Activated CD4-positive, alpha-beta T cell treated with anti-CD3 and anti-CD28 coated beads, Interleukin-2, Interleukin-4, amounts not matched to agents 100 ng/mL and 50 ng/mL, durations not matched to agents 16 hours and 8 hours (primary cell): ENCODE measurements at regions not wholly inside any gene's neighbourhood (a gene's known extent, or its start where the extent isn't known, plus 50 kb on each side); places are given as distances from the start of the nearest gene placed in this dataset.

Source experiments
- DNase-seq: peaks from one replicate; pipeline ENCODE4 v3.0.0-alpha.2; 2020; ENCODE audit warnings: low spot score

DNA sequence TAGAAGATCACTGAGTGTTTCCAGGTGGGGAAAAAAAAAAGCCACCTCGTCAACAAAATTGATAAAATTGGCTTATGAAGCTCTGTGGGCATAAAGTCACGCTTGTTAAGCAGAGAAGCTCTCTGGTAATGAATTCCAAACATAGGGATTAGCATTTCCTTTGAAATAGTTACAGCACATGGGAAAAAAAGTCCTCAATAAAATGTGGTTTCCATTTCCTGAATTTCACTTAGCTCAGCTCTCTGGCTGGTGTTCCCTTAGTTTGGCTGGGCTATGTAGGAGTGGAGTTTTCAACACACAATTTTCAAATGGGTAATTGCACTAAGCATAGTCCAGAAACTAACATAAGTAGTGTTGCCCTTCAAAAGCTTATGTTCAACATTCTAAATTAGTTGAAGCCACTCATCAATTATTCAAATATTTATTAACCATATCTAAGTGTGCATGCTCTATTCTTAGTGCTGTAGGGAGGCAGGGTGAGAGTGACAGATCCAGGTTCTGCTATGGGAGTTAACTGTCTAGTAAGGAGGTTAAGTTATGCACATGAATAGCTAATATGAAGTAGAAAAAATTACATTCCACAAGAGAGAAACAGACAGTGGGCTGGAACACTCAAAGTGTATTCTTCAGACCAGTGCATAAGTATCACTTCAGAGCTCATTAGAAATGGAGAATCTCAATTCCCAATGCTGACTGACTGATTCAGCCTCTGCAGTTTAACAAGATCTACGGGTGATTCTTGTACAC is 445.7 kb downstream of the SMARCA1 start:
- DNase-seq, result no peak

DNA sequence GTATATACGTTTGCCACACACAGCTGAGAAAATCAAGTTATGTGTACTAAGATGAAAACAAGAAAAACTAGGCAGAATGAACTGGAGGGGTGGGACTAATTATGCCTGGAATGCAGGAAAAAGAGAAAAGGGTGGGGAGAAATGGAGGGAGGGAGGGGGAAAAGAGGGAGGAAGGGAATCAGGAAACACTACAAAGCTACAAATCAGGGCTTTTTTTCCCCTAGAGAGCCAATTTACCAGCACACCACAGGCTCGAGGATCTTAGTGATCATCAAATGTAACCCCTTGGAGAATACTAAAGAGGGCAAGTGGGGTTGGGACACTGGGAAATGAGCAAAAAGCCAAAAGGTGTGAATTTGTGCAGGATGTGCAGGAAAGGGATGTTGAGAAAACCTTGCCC is 451.9 kb downstream of the SMARCA1 start:
- DNase-seq, result no peak

DNA sequence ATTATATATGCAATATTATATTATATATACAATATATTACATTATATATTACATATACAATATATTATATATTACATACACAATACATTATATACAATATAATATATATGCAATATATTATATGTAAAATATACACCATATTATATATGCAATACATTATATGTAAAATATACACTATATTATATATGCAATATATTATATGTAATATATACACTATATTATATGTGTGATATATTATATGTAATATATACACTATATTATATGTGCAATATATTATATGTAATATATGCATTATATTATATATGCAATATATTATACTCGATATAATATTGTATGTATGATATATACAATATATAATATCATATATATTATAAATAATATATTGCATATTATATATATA is 457.4 kb downstream of the SMARCA1 start:
- DNase-seq, result no peak

DNA sequence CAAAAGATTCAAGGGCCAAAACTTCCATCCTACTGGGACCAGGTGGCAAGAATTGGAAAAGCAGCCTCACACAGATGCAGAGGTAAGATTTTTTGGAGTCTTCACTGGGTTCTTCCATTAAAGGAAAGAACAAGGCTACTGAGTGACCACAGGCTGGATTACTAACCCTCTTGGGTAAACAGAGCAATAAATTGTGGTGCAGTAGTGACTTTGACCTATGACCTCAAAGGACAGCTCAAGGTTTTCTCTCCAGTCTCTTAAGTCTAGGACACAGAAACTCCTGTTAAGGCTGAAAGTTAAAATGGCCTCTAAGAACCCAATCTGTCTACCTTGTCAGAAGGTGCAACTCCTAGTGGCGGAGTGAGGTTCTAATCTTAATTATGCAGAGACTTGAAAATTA is 464.9 kb downstream of the SMARCA1 start:
- DNase-seq, result no peak

DNA sequence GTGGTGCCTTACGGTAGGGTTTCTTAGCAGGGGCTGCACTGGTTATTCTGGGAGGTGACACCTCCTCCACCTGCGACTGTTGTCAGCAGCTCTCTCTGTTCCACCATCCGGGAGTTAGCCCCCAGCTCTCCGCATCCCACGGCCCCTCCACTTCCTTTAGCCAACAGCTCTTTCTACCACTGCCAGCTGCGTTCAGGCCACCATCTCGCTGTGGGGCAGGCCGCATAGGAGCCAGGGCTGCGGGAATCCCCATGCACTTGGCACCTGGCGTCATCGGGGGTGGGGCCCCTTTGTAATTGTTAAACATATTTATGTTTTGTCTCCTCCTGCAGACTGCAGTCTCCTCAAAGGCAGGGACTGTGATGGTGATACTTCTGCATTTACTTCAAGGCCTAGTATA is 480.2 kb downstream of the SMARCA1 start:
- DNase-seq, result no peak

DNA sequence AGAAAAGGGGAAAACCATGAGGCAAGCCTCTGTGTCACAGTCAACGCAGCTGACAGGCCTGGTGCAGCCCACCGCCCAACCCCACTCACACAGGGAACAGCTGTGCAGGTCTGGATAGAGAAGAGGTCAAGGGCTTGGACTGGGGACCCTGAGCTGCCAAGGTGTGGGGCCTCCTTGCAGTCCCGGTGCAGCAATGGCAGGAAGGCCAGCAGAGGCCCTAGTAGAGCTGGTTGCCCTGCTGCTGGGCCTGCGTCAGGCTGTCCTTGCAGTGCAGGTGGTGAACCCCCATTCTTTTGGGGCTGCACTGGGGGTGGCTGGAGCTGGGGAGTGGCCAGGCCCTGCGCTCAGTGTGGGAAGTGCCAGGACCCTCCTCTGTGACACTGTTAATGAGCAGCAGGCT is 482.0 kb downstream of the SMARCA1 start:
- DNase-seq, result no peak

DNA sequence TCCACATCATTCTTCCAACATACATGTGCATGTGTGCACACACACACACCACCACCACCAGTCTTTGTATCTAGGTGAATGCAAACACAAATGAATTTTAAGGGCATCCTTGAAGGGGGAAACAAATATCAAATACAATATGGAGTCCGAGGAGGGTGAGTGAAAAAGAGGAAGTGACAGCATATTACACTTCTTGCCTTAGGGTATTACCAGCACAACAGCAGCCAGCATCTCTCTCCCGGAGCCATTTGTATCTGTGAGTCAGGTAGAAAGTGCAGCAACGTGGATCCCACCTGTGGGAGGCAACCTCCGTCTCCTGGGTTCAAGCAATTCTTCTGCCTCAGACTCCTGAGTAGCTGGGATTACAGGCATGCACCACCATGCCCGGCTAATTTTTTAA is 483.2 kb downstream of the SMARCA1 start:
- DNase-seq, result no peak

DNA sequence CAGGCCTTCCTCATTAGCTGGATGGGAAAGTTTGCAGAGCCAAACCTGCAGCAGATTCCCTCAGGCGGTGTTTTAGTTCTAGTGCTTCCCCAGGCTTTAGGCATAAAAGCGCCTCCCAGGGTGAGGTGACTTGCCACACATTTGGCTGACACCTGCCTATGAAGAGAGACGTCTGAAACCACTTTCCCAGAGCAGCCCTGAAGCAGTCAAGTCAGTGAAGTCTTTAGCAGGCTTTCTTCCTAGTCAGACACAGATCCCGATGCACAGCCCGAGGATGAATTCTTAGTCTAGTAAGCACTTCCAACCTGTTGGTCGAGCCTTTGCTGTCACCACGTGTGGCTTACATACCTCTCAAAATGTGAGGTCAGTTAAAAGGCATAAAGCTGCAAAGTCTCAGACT is 484.1 kb downstream of the SMARCA1 start:
- no peak for DNase-seq

DNA sequence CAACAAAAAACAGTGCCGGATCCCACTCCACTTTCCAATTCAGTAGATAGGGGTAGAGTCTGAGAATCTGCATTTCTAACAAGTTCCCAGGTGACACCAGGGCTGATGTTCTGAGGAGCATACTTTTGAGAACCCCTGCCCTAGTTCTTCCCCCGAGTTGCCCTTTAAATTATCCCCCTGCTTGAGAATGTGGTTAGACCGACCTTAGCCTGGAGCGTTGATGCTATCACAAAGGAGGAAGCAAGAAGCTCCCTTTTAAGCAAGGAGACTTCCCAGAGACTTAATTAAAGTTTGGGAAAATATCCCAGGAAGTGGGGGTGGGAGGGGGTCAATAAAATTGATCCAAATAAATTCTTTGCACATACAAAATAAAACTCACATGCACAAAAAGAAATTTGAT is 485.9 kb downstream of the SMARCA1 start:
- no peak for DNase-seq

DNA sequence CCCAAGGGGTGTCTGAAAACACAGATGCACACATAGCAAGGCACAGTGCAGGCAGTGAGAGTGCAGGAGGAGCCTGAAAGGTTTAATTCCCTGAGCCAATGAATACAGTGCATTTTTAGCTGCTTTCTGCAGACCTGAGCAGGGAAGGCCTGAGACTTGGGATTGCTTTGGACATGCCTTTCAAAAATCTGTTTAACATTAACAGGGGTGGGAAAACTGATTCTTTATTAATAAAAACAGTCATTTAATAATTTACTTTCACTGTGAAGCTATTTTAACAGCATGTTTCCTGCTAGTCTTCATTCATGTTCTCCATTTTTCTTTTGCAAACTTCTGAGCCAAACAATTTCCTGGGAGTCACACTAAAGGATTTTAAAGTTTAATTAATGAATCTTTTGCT is 488.1 kb downstream of the SMARCA1 start:
- no peak for DNase-seq

DNA sequence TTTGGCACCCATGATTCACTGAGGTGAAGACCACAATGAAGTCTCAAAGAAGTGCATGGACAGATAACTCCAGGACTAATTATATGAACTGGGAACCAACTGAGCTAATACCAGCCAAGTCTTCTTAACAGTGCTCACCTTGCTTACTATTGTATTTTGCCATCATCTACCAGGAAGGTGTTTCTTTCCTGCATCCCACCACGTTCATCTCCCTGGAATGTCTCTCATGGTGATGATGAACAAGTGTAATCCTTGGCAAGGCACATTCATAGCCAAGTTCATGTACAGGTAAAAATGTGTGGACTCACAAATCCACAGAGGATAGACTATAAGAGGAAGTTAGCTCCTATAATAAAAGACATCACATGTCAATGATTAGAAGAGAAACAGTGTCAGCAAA is 489.1 kb downstream of the SMARCA1 start:
- DNase-seq, result no peak

DNA sequence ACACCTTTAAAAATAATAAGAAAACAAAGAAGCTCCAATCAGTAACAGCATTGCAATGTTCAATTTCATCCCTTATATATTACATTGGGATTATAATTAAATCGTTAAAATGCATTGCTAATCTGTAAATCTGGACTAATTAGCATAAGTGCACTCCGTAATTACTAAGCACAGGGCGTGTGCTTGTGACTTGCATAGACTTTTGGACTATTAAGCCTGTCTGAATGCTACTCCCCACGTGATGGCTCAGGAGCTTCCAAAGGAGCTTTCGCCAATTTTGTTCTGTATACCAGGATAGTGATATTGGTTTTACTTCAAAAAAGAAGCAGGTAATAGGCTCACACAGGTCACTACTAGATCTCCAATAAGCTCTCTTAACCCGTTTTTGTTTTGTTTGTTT is 497.1 kb downstream of the SMARCA1 start:
- DNase-seq, result no peak

DNA sequence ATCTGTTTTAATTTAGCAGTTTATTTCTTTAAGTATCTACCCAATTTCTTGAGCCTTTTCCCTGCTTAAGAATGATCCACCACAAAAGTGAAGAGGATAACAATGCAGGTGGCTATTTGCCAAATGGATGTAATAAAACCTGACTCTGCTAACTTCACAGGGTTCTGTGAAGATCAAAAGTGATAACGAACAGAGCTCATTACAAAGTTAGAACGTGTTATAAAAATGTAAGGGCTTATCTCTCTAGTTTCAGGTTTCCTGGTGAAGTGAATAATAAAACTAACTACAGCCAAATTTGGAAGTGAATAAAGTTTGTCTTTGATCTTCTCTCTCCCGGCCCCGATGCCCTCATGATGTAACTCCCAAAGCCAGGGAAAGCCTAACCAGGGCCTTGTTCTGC is 497.9 kb downstream of the SMARCA1 start:
- DNase-seq, result no peak

DNA sequence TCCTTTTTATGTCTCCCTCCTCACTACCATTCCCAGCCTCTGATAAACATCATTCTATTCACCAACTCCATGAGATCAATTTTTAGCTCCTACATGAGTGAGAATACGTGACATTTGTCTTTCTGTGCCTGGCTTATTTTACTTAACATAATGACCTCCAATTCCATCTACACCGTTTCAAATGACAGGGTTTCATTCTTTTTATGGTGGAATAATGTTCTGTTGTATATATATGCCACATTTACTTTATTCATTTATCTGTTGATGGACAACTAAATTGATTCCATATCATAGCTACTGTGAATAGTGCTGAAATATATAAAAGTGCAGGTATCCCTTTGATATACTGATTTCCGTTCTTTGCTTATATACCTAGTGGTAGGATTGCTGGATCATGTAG is 503.9 kb downstream of the SMARCA1 start:
- DNase-seq, result no peak

DNA sequence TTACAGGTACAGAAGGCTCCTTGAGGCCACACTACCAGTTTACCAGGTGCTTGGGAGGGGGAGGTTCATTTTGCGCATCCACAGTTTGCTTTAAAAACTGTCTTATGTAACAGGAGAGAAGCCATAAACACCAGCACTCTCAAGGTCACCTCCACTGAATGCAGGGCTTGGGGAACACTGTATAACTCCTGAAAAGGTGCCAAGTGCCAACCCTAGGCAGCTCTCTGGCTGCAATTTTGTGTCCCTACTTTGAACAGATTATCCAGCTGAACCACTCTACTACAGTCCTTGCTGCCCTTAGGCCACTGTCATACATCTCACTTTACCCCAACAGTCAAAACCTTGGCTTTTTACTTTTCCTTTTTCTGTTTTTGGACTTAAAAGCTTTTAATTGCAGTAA is 507.9 kb downstream of the SMARCA1 start:
- no peak for DNase-seq

DNA sequence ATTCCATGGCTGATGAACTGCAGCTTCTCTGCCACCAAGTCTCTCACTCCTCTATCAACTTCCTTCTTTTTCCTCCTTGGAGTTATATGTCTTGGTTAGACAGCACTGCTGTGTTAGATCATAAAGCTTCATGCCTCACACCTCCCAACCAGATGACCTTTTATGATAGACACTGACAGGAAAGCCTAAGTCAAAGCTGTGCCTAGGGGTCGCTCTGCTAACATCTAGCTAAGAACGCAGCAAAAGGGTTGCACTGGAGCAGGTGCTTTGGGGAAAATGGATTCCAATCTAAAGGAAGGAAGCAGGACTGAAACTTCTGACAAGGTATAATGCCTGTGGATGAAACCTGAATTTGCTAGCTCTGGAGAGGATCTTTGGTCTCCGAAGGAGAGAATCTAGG is 509.7 kb downstream of the SMARCA1 start:
- no peak for DNase-seq

DNA sequence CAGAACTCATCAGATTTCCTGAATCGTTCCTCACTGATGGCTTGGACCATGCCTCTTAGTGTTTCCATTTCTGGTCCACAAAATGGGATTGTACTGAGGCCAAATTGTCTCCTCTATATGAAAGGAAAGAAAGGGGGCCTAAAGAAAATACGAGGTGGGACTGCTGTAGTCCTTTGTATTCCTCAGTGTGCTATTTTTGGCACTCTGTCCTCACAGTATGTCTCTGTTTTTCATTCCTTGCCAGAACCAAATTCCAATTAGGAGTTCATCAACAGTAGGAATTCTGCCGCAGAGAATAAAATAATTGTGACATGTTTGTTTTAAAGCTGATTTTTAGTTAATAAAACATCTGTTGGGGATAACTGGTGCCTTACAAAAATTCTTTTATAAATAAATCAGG is 515.7 kb downstream of the SMARCA1 start:
- no peak for DNase-seq

DNA sequence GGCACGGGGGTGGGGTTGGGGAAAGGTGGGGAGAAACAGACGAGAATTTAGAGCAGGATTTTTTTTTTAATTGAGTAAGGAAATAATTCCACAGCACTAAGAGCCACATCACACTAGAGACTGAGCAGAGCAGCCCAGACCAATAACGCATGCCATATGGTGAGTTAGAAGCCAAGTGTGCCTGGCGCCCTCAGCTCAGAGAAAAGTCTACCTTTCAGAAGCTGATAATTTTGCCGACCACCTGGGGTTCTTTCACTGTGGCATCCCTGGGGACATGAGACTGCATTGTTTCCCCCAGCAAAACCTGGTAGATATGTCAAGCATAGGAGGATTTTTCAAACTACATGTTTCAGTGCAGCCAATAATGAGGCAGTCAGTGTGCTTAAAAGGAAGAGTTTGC is 516.8 kb downstream of the SMARCA1 start:
- no peak for DNase-seq

DNA sequence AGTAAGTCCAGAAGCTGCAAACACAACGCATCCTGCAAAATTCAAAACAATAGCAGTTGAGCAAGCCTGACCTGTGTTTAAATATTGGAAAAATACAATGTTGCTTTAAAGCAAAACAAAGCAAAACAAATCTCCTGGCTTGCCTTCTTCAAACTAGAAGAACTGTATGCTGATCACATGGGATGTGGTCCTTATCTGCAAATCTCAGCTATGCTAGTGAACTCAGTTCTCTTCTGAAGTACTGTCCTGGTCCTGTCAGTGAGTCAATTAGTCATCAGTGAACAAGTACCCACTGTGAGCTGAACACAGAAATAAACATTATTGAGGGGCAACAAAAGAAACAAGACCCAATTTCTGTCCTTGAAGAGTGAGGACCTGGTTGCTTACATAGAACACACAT is 522.5 kb downstream of the SMARCA1 start:
- DNase-seq, result no peak

DNA sequence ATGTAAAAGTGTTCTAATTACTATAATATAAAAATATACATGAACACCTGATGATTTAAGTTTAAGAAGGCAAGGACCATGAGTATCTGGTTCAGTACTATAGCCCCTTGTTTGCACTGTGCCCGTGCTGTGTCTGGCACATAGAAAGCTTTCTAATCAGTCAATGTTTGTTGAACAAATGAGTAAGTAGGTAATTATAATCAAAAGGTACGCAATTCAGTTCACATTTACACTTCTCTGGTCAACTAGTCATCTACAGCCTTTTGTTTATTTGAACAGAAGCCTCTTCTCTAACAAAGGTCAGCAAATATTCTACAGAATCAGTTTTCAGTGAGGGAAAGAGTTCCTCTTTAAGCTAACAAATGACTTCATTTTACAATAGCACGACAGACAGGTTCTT is 523.3 kb downstream of the SMARCA1 start:
- no peak for DNase-seq

DNA sequence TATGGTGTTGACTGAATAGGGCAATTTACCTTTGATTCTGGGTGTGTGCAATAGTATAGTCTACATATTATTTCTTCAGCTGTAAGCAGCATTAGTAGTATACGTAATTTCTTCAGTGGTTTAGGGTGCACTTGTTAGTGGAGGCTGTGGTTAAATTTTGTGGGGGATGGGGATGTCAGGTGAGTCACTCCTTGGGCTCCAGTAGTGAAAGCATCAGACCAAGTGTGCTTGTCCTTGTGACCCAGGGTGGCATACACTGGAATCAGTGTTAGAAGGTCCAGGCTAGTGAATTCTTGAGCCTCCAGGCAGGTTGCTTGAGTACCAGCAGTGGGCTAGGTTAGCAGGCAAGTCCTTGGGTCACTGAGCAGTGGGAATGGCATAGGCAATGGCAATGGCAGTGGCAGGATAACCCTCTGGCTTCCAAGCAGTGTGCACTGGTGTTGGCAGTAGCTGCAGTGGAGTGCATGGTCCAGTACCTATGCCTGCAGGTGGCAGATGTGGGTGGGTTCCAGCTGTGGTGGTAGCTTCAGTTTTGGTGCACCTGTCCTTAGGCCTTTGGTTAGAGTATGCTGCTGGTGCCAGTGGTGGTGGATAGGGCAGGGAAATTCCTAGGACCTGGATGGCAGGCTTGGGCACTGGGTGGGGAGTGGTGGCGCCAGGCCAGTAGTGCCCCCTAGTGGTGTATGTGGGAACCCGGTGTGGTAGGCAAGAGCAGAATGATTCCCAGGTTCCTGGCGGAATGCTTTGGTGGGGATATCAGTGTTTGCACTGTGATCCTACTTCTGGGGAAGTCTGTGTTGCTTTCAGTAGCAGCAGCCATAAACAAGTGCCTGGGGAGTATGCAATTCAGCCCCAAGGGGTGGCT is 531.0 kb downstream of the SMARCA1 start:
- DNase-seq, result no peak

DNA sequence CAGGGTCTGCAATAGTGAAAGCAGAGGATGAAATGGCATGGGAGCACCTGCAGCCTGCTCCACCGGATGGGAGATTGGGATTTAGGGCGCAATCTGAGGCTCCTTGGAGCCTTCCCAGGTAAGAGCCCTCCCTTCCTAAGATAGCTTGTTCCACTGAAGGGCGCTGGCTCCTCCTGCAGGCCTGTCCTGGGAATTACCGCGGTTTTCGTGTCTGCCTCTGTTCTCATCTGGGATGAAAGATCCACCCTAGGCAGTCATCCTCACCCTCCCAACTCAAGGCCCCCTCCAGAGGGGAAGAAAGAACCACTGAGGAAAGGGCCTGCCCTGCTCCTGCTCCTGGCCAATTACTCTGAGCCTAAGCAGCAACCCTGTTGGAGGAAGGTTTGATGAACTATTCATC is 547.5 kb downstream of the SMARCA1 start:
- peak; percentile 17 for DNase-seq

DNA sequence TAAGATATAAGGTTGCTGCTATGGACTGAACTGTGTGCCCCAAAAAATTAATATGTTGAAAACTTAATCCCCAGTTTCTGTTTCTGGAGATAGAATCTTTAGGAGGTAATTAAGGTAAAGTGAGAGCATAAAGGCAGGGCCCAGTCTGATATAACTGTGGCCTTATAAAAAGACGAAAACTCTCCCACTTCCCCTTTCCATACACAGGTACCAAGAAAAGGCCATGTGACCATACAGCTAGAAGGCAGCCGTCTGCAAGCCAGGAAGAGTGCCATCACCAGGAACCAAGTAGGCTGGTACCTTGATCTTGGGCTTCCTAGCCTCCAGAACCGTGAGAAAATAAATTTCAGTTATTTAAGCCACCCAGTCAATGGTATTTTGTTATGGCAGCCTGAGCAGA is 550.3 kb downstream of the SMARCA1 start:
- no peak for DNase-seq

DNA sequence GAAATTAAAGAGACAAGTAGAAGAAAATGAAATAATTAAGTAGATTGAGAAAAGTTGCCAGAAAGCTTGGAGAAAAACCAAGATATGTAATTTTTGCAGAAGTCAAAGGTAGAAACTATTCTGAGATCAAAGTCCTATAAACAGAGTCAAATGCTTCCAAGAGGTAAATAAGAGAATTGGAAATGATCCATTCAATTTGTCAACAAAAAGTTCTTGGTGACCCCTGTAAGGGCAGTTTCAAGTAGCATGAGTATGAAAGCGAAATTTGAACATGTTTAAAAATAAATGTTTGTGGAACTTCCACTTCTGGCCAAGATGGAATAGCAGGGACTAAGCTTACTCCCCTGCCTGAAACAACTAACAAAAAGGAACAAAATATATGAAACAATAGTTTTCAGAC is 562.0 kb downstream of the SMARCA1 start:
- DNase-seq, result no peak
